Keratinocyte (primary cell): ENCODE measurements at regions not wholly inside any gene's neighbourhood (a gene's known extent, or its start where the extent isn't known, plus 50 kb on each side); places are given as distances from the start of the nearest gene placed in this dataset.

Experiments used
- DNase-seq: peaks from one replicate; pipeline ENCODE4 v3.0.0-alpha.2; 2011; ENCODE audit warnings: low read depth, missing footprints, low spot score
- FAIRE-seq: peaks from 2 replicates; lab custom pipeline; 2011; peaks lifted over from hg19 to GRCh38; lab: Jason Lieb, UNC
- H2AFZ ChIP-seq: 2 replicates; pipeline ENCODE4 v1.6.0; 2012; ENCODE audit warnings: low read length, control low read depth, inconsistent platforms; ENCODE audit not compliant: control insufficient read depth
- H3K27ac ChIP-seq: 2 replicates; pipeline ENCODE4 v1.5.1; 2011; ENCODE audit warnings: low read length; ENCODE audit not compliant: control insufficient read depth, insufficient read depth
- H3K27me3 ChIP-seq: 3 replicates; pipeline ENCODE4 v1.6.0; 2011; ENCODE audit warnings: low read length; ENCODE audit not compliant: control insufficient read depth, insufficient read depth; ENCODE audit errors: extremely low read depth
- H3K36me3 ChIP-seq, 2 experiments: 2 replicates in 1 of 2; 3 replicates in 1 of 2; pipeline ENCODE4 v1.5.1; 2011; ENCODE audit warnings: low read length in 2 of 2, mild to moderate bottlenecking in 1 of 2; ENCODE audit not compliant: control insufficient read depth in 2 of 2, insufficient read depth in 2 of 2; ENCODE audit errors: extremely low read depth in 1 of 2
- H3K4me1 ChIP-seq: 3 replicates; pipeline ENCODE4 v1.5.1; 2011; ENCODE audit warnings: low read length; ENCODE audit not compliant: control insufficient read depth, insufficient read depth; ENCODE audit errors: extremely low read depth
- H3K4me2 ChIP-seq: 3 replicates; pipeline ENCODE4 v1.6.0; 2011; ENCODE audit warnings: low read depth, low read length; ENCODE audit not compliant: control insufficient read depth, insufficient read depth; ENCODE audit errors: extremely low read depth
- H3K4me3 ChIP-seq, 3 experiments: fragments of 200-600 bp in 1 of 3; sonication (generic) in 1 of 3; 2 replicates in 2 of 3; 3 replicates in 1 of 3; pipeline ENCODE4 v1.5.1; 2011 to 2016; ENCODE audit warnings: low read length in 3 of 3, mild to moderate bottlenecking in 3 of 3, control low read depth in 2 of 3, inconsistent platforms in 1 of 3, low read depth in 1 of 3, mixed read lengths in 1 of 3, mixed run types in 1 of 3, moderate library complexity in 1 of 3; ENCODE audit not compliant: control insufficient read depth in 2 of 3, insufficient read depth in 2 of 3; ENCODE audit errors: extremely low read depth in 1 of 3
- H3K79me2 ChIP-seq: 2 replicates; pipeline ENCODE4 v1.6.0; 2012; ENCODE audit warnings: low read length; ENCODE audit not compliant: control insufficient read depth, insufficient read depth
- H3K9ac ChIP-seq: 3 replicates; pipeline ENCODE4 v1.6.0; 2011; ENCODE audit warnings: low read length; ENCODE audit not compliant: control insufficient read depth, insufficient read depth; ENCODE audit errors: extremely low read depth
- H3K9me1 ChIP-seq: 3 replicates; pipeline ENCODE4 v1.6.0; 2011; ENCODE audit warnings: low read length; ENCODE audit not compliant: control insufficient read depth, insufficient read depth; ENCODE audit errors: extremely low read depth
- H3K9me3 ChIP-seq: 2 replicates; pipeline ENCODE4 v1.5.1; 2012; ENCODE audit warnings: low read depth, low read length; ENCODE audit not compliant: control insufficient read depth
- H4K20me1 ChIP-seq: 3 replicates; pipeline ENCODE4 v1.6.0; 2011; ENCODE audit warnings: low read length; ENCODE audit not compliant: control insufficient read depth, insufficient read depth; ENCODE audit errors: extremely low read depth
- CTCF ChIP-seq, 3 experiments: IDR thresholded peaks in 1 of 3; conservative IDR thresholded peaks in 1 of 3; optimal IDR thresholded peaks in 1 of 3; 2 replicates in 2 of 3; 3 replicates in 1 of 3; pipeline versions ENCODE3 to v1.5.1; 2011; ENCODE audit warnings: low read length in 3 of 3, mild to moderate bottlenecking in 3 of 3, moderate library complexity in 2 of 3, control low read depth in 1 of 3, inconsistent platforms in 1 of 3; ENCODE audit not compliant: insufficient read depth in 2 of 3; ENCODE audit errors: extremely low read depth in 1 of 3
- EZH2 ChIP-seq: IDR thresholded peaks from one replicate; pipeline ENCODE4 v1.6.1; 2012; ENCODE audit warnings: inconsistent platforms, mild to moderate bottlenecking, low read length, moderate library complexity
- dilution Hi-C: fragments of 300-500 bp; cut with MboI; formaldehyde crosslinking; loops from one replicate; pipeline ENCODE4 v1.7.0; 2020; ENCODE audit warnings: low sequenced_read_pairs; ENCODE audit not compliant: extremely low pct_ligation_motif_present

DNA sequence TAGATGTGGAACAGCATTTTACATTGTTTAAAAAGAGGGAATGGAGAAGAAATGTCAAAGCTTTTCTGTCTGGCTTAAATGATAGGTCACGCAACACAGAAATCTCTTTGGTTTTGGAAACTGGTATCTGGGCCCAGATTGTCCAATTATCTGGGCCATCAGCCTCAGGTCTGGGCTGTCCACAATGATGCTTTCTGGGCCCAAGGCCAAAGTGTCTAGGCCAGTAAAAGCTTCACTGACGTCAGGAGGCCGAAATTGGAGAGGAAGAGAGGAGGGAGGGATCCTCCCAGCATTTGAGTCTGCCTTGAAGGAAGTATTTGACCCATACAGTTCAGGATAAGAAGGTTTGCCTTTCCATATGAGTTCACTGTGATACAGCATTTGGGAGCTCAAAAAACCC lies 60.7 kb upstream of the ALDH1A3 start:
- Histone ChIP-seq H3K4me1 (no peaks in the 10 kb centered on the region), H3K79me2 (no peaks in the 10 kb centered on the region), H3K4me3 (no peak overlapping the region), H2AFZ (no peak overlapping the region), H3K9me1 (no peaks in the 10 kb centered on the region), H3K9ac (no peak overlapping the region), H3K27me3 (no peaks in the 10 kb centered on the region), H3K27ac (no peak overlapping the region), H4K20me1 (no peaks in the 10 kb centered on the region), H3K9me3 (peaks cover 2% of the 10 kb centered on the region), H3K4me2 (no peak overlapping the region), H3K36me3 (no peaks in the 10 kb centered on the region)
- FAIRE-seq (no peak), DNase-seq (no peak)
- dilution Hi-C loops: no loop called here
- no peak for TF ChIP-seq EZH2
- no peak for TF ChIP-seq CTCF (optimal IDR thresholded peaks at IDR 0.05 in 1 of 3, IDR thresholded peaks at IDR 0.05 in 1 of 3, conservative IDR thresholded peaks at IDR 0.05 in 1 of 3; ENCODE audit: extremely low read depth in 1 of 3, insufficient read depth in 2 of 3, low read length in 3 of 3)

GRCh38 chr15:100820528-100820927 lies 59.1 kb upstream of the ALDH1A3 start:
- dilution Hi-C loops: no loop called here
- no peaks in the 10 kb centered on the region for H3K79me2 ChIP-seq
- no peak overlapping the region for H3K27ac ChIP-seq
- FAIRE-seq (no peak), DNase-seq (no peak)
- H3K9ac ChIP-seq: no peak overlapping the region
- no peak overlapping the region for H2AFZ ChIP-seq
- H3K36me3 ChIP-seq: no peaks in the 10 kb centered on the region
- H3K4me1 ChIP-seq: no peaks in the 10 kb centered on the region
- peaks cover 2% of the 10 kb centered on the region for H3K9me3 ChIP-seq
- H3K9me1 ChIP-seq: no peaks in the 10 kb centered on the region
- no peaks in the 10 kb centered on the region for H3K27me3 ChIP-seq
- no peak overlapping the region for H3K4me2 ChIP-seq
- no peaks in the 10 kb centered on the region for H4K20me1 ChIP-seq
- TF ChIP-seq CTCF (optimal IDR thresholded peaks at IDR 0.05 in 1 of 3, IDR thresholded peaks at IDR 0.05 in 1 of 3, conservative IDR thresholded peaks at IDR 0.05 in 1 of 3; ENCODE audit: extremely low read depth in 1 of 3, insufficient read depth in 2 of 3, low read length in 3 of 3) (no peak), EZH2 (no peak)
- H3K4me3 ChIP-seq: no peak overlapping the region
